GM21360 (cell line): ENCODE measurements at regions not wholly inside any gene's neighbourhood (a gene's known extent, or its start where the extent isn't known, plus 50 kb on each side); places are given as distances from the start of the nearest gene placed in this dataset.
"Not testable (repeated sequence)": the region's sequence is repeated elsewhere in the genome, so short reads cannot be mapped to it uniquely, and the experiment has no call there.

Source experiments
- ATAC-seq: cut with Tn5 transposase; IDR thresholded peaks from one replicate; pipeline ENCODE4 v1.9.1; 2021; ENCODE audit warnings: mild to moderate bottlenecking, moderate library complexity; ENCODE audit not compliant: unreplicated experiment

DNA sequence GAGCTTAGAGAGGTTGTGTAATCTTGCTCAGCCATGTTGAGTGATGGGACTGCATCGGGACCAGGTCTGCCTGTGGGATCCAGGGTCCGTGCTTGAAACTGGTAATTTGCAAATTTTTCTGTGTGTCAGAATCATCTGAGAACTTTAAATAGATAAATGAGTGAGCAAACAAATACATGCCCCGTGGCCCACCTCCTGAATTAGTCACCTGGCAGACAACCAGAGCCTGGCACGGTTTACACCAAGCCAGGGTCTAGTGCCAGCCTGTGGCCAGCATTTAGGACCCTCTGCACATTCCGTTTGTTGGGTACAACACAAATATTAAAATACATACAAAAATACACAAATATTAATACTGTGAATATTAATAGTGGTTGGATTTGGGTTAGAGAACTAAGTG, 90.6 kb upstream of the STOX2 start:
- no peak for ATAC-seq

DNA sequence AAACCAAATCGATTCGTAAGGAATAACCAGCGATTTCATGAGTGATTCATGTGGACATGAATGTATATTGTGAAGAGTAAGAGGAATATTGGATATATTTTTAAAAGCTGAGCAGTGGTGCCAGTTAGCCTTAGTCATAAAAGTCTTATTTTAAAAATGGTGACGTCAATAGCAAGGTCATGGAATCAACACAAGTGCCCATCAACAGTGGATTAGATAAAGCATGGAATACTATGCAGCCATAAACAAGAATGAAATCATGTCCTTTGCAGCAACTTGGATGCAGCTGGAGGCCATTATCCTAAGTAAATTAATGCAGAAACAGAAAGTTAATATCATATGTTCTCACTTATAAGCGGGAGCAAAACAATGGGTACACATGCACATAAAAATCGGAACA, 89.0 kb upstream of the STOX2 start:
- ATAC-seq: no peak

DNA sequence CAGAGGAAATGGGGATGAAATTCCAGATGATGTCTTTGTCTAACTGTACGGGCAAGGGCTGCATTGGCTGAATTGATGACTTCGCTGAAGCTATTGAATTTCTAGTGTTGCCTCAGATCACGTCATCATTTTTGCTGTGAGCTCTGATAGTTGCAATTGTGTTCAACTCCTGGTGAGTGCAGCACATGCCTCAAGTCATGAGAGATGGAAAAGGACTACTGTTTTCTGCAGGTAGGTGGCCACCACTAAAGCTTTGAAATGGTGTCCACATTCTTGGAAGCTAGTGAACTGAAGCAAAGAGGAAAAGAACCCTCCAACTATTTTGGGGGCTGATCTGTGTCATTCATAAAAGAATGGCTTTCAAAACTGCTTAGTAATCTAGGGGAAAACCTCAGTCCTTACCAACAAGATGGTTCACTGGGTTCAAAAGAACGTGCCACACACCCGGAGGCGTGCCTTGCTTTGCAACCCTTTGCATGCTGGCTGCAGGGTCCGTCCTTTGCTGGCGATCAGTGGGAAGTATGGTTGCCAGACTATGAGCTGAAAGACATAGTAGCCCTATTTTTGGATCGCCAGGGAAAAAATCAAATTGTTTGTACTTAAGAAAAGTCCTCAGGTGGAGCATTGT, 88.1 kb upstream of the STOX2 start:
- ATAC-seq: no peak

DNA sequence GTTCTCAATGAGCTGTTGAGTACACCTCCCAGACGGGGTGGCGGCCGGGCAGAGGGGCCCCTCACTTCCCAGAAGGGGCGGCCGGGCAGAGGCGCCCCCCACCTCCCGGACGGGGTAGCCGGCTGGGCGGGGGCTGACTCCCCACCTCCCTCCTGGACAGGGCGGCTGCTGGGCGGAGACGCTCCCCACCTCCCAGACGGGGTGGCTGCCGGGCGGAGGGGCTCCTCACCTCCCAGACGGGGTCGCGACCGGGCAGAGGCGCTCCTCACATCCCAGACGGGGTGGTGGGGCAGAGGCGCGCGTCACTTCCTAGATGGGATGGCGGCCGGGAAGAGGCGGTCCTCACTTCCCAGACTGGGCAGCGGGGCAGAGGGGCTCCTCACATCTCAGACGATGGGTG, 86.5 kb upstream of the STOX2 start:
- ATAC-seq: not testable (repeated sequence)

DNA sequence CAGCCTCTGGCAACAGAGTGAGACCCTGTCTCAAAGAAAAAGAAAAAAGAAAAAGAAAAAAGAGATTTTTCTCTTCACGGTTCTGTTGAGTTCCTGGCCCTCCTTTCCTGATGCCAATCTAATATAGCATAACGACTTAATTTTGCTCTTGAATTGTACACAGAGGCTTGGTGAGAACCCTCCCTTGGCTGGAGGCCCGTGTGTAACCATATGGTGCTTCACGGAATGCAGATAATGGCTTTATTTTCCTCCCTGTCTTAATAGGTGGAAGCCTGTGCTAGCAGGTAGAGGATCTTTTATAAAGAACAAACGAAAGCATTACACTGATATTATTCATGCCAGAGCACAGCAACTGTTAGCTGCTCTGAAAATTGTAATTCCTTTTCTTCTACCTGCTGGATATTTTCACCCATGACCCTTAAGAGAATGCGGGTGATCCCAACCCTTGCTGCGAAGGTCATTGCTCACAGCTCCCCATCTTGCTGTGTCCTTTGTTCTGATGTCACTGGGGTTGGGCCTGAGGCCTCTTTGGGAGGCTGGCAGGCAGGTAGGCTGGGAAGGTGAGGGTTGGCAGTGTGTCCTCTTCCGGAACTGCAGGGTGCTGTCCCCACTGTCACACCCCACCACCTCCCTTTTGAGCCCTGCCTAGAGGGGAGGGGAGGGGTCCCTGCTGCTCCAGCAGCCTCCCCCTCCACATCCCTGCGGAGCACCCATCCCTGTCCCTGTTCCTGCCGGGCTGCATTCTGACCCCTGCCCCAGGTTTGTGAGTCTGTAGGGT, 83.8 kb upstream of the STOX2 start:
- ATAC-seq: no peak

DNA sequence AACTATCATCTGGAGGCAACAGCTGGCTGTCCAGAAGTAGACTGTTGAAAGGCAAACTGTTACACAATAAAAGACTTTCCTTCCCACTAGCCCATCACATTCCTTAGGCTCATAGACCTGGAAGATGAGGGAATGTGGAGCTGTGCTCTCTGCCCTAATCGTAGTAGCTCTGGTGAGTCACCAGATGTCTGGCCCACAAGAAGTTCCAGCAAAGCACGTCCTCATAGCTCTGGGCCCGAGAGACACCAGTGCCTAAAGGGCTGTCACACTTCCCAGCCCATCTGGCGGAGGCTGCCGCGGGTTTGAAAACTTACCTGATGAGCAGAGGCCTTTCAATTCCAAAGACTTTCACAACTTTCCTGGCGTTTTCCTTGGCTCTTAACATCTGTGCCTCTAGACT, 81.7 kb upstream of the STOX2 start:
- no peak for ATAC-seq

DNA sequence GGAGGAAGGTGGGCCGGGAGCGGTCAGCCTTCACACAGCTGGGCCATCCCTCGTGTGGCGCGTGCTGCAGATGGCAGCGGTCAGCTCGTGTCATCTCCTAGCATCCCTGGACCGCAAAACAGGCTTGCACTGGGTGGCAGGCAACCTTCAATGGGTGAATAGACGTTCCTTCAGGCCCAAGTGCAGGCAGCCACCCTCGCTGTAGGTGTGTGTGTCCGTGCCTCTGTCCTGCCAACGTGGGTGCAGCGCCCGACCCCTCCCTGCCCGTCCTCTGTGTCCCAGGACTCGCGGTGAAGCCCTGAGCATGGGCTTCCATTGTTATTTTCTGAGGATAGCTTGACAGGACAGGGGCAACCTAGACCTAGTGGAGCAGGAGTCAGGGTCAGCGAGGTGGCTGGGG, 79.8 kb upstream of the STOX2 start:
- ATAC-seq: no peak

DNA sequence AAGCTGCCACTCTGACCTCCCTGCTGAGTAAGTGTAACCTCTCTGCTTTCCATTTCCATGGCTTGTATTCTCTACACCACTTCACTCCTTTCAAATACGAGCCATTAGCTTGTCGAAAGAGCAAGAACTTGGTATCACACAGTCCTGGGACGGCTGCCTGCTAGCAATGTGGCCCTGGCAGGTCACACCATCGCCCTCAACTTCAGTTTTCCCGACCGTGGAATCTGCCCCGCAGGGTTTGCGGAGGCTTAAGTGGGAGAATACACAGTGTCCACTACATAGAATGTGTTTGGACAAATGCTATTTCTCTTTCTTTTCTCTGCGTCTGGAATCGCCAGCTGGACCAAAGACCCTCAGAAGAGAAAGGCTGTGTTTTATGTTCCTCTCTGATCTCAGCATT, 78.6 kb upstream of the STOX2 start:
- no peak for ATAC-seq

DNA sequence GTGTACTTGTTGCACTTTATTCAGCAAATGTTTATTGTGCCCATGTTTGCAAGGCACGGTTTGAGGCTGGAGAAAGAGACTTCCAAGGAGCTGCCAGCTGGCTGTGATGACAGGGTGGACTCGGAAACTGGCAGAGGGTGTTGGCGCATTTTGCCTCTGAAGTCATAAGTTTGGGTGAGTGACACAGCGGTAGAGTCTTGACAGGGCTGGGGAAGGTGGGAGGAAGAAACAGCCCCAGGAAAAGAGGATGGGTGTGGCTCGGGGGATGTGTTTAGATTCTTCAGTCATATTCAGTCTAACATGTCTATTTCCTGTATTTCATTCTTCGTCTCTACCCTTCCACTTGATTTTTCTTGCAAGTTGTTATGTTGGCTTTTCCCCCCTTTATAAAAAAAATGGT, 77.0 kb upstream of the STOX2 start:
- ATAC-seq: no peak

DNA sequence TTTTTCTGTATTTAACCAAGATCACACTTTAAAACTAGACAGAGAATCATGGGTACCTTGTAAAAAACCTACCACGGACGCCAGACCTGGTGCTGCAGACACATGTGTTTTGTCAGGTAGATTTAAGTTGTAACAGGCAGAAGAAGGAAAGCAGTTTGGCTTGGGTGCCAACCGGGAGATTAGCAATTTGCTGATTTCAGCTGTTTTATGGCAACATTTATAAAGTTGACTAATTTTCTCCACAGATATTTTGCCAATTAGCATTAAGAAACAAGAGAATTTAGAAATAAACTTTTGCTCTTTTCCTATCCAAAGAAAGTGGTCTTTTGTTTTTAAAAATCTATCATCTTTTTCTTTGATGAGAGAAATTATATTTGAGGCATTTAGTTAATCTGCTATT, 76.3 kb upstream of the STOX2 start:
- no peak for ATAC-seq

DNA sequence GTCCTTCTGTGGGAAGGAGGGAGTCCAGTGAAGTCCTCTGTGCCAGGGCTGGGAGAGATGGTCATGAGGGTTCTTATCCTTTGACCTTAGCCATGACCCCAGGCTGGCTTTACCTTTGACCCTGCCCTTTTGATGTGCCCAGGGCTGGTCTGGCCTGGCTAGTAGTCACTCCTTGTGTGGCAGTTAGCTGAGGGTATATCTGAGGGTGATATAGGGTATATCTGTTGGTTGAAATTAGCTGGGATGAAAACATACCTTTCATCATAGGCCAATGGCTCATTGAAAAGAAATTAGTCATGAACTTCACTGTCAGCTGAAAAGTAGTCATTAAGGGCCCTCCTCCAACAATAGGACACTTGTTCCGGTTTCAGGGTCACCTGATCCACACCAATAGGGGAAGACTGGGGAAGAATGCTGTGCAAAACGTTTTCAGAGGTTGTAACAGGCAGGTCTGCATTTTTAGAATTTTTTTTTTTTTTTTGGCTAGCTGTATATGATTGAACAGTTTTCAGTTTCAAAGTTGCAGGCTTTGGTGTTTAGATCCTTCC, 74.6 kb upstream of the STOX2 start:
- ATAC-seq: no peak

DNA sequence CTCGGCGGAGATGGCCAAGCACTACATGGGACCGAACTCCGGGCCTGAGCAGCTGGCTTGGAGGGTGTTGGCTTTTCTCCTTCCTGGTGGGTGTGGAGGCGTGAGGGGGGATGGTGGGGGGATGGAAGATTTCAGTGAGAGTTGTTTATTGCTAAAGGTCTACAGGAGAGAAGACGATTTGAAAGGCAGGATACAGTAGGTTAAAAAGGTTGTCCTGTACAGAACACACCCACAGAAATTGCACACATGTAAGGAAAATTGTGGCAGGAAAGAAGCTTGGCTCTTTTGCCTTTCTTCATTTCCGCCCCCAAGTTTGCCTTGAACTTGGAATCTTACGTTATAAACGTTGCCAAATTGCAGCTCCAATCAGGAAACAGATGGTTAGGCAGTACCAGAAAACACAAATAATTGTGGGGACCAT, 74.1 kb upstream of the STOX2 start:
- ATAC-seq: no peak

DNA sequence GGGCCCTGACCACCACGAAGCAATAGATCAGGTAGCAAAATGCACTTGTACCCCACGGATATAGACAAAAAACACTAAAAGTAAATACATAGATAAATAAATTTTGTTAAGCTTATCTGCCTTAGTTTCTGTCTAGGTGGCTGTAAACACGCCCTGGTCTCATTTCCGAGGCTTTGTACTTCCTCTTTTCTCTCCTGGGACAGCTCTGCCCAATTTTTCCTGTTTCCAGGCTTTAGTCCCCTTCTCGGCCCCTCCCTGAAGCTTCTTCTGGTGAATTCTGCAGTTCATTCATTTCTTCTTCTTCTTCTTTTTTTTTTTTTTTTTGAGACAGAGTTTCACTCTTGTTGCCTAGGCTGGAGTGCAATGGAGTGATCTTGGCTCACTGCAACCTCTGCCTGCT, 73.4 kb upstream of the STOX2 start:
- no peak for ATAC-seq

DNA sequence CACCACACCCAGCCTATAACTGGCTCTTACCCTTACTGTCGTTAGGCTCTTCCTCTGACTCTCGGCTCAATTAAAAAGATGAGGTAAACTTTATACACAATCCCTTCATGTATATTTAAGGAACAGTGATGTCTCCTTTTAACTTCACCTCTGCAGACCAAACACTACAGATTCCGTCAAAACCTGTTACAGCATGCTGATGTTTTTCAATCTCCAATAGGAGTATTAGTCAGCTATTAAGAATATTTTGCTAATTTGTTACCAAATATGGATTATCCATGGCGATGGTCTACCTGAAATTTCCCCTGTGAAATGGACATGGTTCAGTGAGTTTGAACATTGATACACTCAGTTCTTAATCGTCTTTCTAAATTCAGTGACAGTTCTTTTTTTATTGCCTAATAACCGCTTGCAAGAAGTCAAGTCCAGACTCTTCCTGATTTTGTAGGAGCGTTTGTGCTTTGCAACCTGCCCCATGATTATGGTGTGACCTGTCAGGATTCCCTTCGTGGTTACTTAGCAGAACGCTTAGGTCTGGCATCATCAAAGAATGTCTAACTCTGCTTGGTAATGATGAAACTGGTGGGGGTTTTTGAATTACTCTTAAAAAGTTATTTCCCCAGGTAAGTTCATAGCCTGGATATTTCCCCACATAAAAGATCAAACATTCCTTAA, 72.2 kb upstream of the STOX2 start:
- no peak for ATAC-seq

DNA sequence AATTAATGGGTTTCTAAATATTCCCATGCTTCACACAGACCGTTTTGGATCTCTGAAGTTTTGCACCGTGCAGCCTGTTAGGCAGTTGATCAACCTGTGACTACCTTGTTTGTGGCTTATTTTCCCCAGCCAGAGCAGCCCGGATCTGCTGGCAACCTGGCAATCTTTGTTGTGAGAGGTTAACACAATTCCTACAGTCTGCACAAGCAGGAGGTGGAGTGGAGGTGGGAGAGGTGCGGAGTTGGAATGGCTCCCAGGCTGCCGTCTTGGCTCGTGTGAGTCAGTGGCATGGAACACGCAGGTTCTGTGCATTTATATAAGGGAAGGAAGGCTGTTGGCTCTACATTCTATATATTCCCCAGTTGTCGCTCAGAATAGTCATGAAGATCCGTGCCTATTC, 70.9 kb upstream of the STOX2 start:
- no peak for ATAC-seq

DNA sequence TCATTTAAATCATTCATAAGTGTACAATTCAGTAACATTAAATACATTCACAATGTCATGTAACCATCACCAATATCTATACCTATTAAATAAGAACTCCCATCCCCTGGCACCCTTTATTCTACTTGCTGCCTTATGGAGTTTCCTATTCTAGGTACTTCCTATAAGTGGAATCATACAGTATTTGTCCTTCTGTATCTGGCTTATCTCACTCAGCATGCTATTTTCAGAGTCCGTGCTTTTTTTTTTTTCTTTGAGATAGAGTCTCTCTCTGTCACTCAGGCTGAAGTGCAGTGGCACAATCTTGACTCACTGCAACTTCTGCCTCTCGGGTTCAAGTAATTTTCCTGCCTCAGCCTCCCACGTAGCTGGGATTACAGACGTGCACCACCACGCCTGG, 67.9 kb upstream of the STOX2 start:
- ATAC-seq: no peak

DNA sequence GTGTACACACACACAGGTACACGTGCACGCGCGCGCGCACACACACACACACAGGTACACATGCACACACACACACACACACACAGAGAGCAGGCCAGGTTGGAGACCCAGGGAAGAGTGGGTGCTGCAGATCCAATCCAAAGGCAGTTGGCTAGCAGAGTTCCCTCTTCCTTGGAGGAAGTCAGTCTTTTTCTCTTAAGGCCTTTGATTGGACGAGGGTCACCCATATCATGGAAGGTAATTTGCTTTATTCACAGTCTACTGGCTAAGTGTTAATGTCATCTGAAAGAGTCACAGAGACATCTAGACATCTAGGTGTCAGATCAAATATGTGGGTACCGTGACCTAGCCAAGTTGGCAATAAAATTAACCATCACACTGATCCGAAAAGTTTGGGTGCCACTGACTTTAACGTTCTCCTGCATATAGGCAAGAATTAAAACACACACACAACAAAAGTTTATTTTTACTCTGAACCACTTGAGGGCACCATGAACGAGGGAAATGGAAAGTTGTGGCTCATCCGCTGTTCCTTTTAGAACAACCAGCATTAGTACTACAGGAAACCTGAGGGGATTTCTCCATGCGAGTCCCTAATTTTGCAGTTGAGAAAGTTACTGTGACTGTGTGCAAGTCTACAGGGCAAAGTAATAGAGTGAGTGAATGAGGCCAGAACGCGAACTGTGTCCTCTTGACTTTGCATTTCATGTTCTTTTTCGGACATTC, 66.0 kb upstream of the STOX2 start:
- ATAC-seq: no peak

DNA sequence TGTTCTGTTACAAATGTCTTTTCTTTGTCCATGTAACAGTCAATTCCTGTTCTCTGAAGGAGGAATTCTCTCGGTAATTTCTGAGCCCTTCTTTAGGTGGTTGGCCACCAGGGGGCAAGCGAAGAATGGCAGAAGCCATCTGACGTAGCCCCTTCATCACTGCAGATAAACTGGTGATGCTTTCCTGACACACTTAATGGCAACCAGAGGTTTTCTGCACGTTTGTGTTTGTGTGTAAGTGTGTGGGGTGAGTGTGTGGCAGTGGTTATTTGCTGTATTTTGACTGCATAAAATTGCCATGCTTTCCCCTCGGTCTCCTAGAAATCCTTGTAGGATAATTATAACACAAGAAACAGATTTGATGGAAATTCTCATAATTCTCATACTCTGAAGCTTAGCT, 64.8 kb upstream of the STOX2 start:
- ATAC-seq: peak; percentile 76

DNA sequence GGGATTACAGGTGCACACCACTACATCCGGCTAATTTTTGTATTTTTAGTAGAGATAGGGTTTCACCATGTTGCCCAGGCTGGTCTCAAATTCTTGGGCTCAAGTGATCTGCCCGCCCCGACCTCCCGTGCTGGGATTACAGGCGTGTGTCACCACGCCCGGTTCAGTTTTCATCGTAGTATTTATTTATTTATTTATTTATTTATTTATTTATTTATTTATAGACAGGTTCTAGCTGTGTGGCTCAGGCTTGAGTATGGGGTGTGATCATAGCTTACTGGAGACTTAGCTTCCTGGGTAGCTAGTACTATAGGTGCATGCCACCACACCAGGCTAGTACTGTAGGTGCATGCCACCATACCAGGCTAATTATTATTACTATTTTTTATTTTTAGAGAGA, 64.1 kb upstream of the STOX2 start:
- no peak for ATAC-seq

DNA sequence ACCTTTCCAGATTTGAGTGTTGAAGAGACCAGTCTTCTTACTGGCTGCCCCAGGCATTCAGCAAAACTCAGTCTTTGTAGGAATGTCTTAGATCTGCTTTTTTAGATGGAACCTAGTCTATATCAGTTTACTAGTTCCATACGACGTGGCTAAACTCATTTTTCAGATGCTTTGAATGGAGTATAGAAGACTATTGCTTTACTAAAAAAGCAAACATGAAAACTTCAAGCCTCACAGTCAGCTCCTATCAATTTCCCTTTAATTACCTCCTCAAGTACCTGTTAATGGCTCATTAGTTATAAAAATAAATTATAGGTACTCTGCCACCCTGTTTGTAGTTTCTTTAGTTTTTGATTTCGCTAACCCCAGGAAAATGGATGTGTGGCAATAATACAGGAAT, 63.0 kb upstream of the STOX2 start:
- ATAC-seq: no peak

DNA sequence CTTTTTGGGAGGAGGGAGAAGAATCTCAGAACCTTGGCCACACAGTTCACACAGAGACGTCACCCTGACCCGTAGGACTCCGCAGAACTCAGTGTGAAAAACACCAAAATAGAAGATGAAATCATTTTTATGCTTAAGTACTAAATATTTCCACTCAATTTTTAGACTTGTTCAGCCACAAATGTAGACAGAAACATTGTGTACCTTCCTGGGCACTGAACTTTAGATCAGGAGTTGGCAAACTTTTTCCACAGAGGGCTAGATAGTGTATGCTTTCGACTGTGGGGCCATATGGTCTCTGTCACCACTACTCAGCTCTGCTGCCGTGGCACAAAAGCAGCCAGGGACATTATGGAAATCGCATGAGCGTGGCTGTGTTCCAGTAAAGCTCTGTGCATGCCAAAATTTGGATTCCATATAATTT, 61.8 kb upstream of the STOX2 start:
- no peak for ATAC-seq
